ENCODE measurements at regions not wholly inside any gene's neighbourhood (a gene's known extent, or its start where the extent isn't known, plus 50 kb on each side); places are given as distances from the start of the nearest gene placed in this dataset.
"Not testable (repeated sequence)": the region's sequence is repeated elsewhere in the genome, so short reads cannot be mapped to it uniquely, and the experiment has no call there.

DNA sequence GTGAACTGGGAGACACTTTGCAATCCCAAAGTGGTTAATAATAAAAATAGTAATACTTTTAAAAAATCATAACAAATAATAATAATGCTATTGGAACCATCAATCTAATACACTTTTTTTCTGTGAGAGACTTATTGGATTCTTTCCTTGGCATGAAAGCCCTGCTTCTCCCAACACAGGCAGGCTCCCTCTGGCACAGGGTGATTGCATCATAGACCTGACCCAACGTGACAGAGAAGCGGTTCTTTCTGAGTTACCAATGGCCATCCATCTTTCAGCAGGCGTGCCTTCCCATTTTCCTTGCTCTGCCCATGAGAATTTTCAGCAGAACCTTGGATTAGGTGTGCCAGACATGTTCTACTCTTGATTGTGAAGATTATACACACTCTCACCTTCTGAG is 242.6 kb upstream of the PLGLB2 start:
- TF ChIP-seq, protein P1, sequence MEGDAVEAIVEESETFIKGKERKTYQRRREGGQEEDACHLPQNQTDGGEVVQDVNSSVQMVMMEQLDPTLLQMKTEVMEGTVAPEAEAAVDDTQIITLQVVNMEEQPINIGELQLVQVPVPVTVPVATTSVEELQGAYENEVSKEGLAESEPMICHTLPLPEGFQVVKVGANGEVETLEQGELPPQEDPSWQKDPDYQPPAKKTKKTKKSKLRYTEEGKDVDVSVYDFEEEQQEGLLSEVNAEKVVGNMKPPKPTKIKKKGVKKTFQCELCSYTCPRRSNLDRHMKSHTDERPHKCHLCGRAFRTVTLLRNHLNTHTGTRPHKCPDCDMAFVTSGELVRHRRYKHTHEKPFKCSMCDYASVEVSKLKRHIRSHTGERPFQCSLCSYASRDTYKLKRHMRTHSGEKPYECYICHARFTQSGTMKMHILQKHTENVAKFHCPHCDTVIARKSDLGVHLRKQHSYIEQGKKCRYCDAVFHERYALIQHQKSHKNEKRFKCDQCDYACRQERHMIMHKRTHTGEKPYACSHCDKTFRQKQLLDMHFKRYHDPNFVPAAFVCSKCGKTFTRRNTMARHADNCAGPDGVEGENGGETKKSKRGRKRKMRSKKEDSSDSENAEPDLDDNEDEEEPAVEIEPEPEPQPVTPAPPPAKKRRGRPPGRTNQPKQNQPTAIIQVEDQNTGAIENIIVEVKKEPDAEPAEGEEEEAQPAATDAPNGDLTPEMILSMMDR (IDR thresholded peaks at IDR 0.05) = not testable (repeated sequence)
- TF ChIP-seq EP300 (IDR thresholded peaks at IDR 0.05; ENCODE audit: low read depth) = not testable (repeated sequence)
